GM23248 (cell line): ENCODE measurements at regions not wholly inside any gene's neighbourhood (a gene's known extent, or its start where the extent isn't known, plus 50 kb on each side); places are given as distances from the start of the nearest gene placed in this dataset.

Experiments
- EZH2 ChIP-seq: fragments of 200-600 bp; sonication (generic); IDR thresholded peaks from 2 replicates; pipeline ENCODE4 v1.6.1; 2018; ENCODE audit warnings: antibody characterized with exemption, mild to moderate bottlenecking; ENCODE audit not compliant: insufficient read depth, poor library complexity, severe bottlenecking
- EZH2phosphoT487 ChIP-seq: fragments of 200-600 bp; sonication (generic); IDR thresholded peaks from 2 replicates; pipeline ENCODE4 v1.6.1; 2018; ENCODE audit warnings: antibody characterized with exemption, moderate library complexity, mild to moderate bottlenecking, low read depth; ENCODE audit not compliant: insufficient read depth

- TF ChIP-seq EZH2 (no peak), EZH2phosphoT487 (no peak)
Observed at GRCh38 chr7:41059796-41060195, 643.1 kb downstream of the INHBA start.
